ENCODE measurements at regions not wholly inside any gene's neighbourhood (a gene's known extent, or its start where the extent isn't known, plus 50 kb on each side); places are given as distances from the start of the nearest gene placed in this dataset.

GRCh38 chr15:97736748-97737147, 223.8 kb upstream of the ARRDC4 start:
- no peak for TF ChIP-seq POLR2AphosphoS5 (IDR thresholded peaks at IDR 0.05; ENCODE audit: low read depth, low read length)
- TF ChIP-seq FOXP2 (optimal IDR thresholded peaks at IDR 0.05; ENCODE audit: borderline replicate concordance, extremely low read depth, extremely low read length, insufficient read depth), result no peak
- no peak for TF ChIP-seq REST (IDR thresholded peaks at IDR 0.05; ENCODE audit: insufficient read depth in 1 of 2, low read depth in 2 of 2, low read length in 2 of 2)
- no peak for TF ChIP-seq TAF1 (IDR thresholded peaks at IDR 0.05; ENCODE audit: borderline replicate concordance, insufficient read depth, low read length)
- TF ChIP-seq SIN3A (IDR thresholded peaks at IDR 0.05; ENCODE audit: borderline replicate concordance, insufficient read depth, low read length), result no peak

GRCh38 chr15:97745481-97746071, 214.9 kb upstream of the ARRDC4 start:
- TF ChIP-seq REST (IDR thresholded peaks at IDR 0.05; ENCODE audit: insufficient read depth in 1 of 2, low read depth in 2 of 2, low read length in 2 of 2) (no peak), SIN3A (IDR thresholded peaks at IDR 0.05; ENCODE audit: borderline replicate concordance, insufficient read depth, low read length) (no peak), POLR2AphosphoS5 (IDR thresholded peaks at IDR 0.05; ENCODE audit: low read depth, low read length) (no peak), TAF1 (IDR thresholded peaks at IDR 0.05; ENCODE audit: borderline replicate concordance, insufficient read depth, low read length) (no peak), FOXP2 (optimal IDR thresholded peaks at IDR 0.05; ENCODE audit: borderline replicate concordance, extremely low read depth, extremely low read length, insufficient read depth) (no peak)

- TF ChIP-seq TAF1 (IDR thresholded peaks at IDR 0.05; ENCODE audit: borderline replicate concordance, insufficient read depth, low read length) (no peak), REST (IDR thresholded peaks at IDR 0.05; ENCODE audit: insufficient read depth in 1 of 2, low read depth in 2 of 2, low read length in 2 of 2) (no peak), POLR2AphosphoS5 (IDR thresholded peaks at IDR 0.05; ENCODE audit: low read depth, low read length) (no peak), FOXP2 (optimal IDR thresholded peaks at IDR 0.05; ENCODE audit: borderline replicate concordance, extremely low read depth, extremely low read length, insufficient read depth) (no peak), SIN3A (IDR thresholded peaks at IDR 0.05; ENCODE audit: borderline replicate concordance, insufficient read depth, low read length) (no peak)
Measured at GRCh38 chr15:97747342-97747741, 213.2 kb upstream of the ARRDC4 start.

GRCh38 chr15:97748576-97748975, 211.9 kb upstream of the ARRDC4 start:
- TF ChIP-seq POLR2AphosphoS5 (IDR thresholded peaks at IDR 0.05; ENCODE audit: low read depth, low read length) (no peak), FOXP2 (optimal IDR thresholded peaks at IDR 0.05; ENCODE audit: borderline replicate concordance, extremely low read depth, extremely low read length, insufficient read depth) (no peak), SIN3A (IDR thresholded peaks at IDR 0.05; ENCODE audit: borderline replicate concordance, insufficient read depth, low read length) (no peak)

- no peak for TF ChIP-seq SIN3A (IDR thresholded peaks at IDR 0.05; ENCODE audit: borderline replicate concordance, insufficient read depth, low read length)
- no peak for TF ChIP-seq FOXP2 (optimal IDR thresholded peaks at IDR 0.05; ENCODE audit: borderline replicate concordance, extremely low read depth, extremely low read length, insufficient read depth)
- TF ChIP-seq REST (IDR thresholded peaks at IDR 0.05; ENCODE audit: insufficient read depth in 1 of 2, low read depth in 2 of 2, low read length in 2 of 2), result no peak
- no peak for TF ChIP-seq POLR2AphosphoS5 (IDR thresholded peaks at IDR 0.05; ENCODE audit: low read depth, low read length)
- TF ChIP-seq TAF1 (IDR thresholded peaks at IDR 0.05; ENCODE audit: borderline replicate concordance, insufficient read depth, low read length), result no peak
Measured at GRCh38 chr15:97750060-97750459, 210.4 kb upstream of the ARRDC4 start.

Measured in PFSK-1 (cell line).